NCI-H1436 (cell line): ENCODE measurements at regions not wholly inside any gene's neighbourhood (a gene's known extent, or its start where the extent isn't known, plus 50 kb on each side); places are given as distances from the start of the nearest gene placed in this dataset.
"Not testable (repeated sequence)": the region's sequence is repeated elsewhere in the genome, so short reads cannot be mapped to it uniquely, and the experiment has no call there.

Experiments
- DNase-seq: peaks from one replicate; lab custom pipeline; 2025; lab: John Stamatoyannopoulos, UW

DNA sequence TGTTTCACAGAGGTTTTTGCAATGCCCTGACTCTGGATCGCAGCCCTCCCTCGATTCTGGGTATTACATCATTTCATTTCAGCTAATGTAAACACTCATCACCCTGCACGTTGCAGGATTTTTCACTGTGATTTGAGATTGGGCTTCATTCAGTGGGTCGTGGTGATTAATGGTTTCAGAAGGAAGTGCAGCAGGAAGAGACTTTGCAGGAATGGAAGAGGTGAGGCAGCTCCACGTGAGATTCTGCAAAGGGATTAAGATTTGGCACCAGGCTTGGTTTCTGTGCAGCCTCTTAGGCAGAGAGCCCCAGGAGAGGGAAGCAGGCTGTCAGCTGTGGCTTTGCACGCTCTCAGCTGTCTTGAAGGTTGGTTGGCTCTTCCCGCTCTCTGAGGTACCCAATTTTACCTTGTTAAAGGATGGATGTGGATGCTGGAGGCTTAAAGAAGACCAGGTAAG is 95.2 kb downstream of the PLCE1 start:
- no peak for DNase-seq

DNA sequence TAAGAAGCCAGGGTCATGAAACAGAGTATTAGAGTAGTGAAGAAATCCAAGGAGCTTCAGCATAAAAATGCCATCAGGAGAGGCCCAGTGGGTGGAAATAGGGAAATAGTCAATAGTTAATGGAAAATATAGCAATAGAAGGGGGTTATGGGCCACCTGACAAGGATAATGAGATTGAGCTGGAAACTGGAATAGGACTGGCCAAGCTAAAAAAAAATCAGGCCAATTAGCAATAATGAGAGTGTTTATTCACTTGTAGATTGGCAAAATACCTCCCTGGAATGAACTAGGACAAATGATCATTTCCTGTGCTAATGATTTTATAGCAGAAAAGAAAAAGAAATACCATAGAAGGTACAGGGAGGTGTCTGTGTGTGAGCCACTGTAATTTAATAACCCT is 97.9 kb downstream of the PLCE1 start:
- DNase-seq, result no peak

DNA sequence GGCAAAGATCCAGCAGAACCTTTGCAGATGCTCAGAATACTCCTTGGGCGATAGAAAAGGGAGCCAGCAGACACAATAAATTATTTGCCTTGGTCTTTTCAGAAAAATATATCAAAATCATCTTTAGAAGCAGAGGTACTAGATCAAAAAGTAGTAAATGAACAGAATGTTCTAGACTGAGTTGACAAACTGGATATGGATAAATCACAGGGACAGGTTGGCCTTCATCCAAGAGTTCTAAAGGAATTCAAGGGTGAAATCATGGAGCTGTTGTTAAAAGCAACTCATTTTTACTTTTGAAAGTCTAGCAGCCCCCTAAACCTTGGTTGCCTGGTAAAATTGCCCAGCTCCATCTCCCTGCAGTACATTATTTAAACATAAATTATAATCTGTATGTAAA is 99.1 kb downstream of the PLCE1 start:
- no peak for DNase-seq

DNA sequence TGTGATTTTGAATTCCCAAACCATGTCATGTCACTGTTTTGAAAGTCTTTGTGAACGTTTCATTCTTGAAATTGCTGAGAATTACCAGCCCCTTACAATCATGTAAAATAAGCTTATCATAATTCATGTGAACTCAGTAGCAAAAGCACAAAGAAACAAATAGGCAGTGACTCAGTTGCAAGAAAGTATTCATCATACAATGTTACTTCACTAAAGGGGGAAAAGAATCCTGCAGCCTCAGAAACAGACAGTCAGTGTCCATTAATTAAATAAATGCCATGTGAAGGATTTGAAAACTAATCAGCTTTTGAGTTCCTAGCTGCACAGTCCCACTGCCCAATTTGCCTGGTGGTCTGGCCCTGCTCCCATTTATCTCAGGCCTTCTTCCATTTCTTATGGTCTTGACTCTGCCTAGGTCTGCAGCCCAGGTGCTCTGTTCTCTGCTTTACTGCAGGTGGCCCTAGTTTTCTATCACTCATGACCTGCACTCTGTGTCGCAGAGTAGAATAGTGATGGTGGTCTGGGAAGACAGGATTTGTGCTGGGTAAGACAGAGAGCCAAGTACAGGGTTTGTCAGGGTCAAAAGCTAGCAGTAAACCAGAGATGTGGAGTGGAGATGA is 99.7 kb downstream of the PLCE1 start:
- no peak for DNase-seq

DNA sequence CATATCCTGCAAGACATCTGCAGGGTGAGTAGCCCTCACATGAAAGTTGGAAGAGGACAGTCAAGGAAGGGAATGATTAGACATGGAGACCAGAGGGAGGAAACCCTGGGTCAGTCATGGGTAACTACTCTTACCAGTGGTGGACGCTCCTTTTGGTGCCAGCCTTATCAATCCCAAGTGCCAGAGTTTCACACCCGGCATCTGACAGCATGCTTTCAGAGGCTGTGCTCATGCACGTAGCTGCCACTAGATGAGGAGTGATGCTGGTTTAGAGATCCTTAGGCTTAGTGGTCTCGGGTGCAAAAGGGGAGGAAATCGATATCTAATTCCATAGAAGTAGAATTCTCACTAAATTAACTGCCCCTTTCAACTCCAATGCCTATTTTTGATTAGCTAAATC is 100.8 kb downstream of the PLCE1 start:
- no peak for DNase-seq

DNA sequence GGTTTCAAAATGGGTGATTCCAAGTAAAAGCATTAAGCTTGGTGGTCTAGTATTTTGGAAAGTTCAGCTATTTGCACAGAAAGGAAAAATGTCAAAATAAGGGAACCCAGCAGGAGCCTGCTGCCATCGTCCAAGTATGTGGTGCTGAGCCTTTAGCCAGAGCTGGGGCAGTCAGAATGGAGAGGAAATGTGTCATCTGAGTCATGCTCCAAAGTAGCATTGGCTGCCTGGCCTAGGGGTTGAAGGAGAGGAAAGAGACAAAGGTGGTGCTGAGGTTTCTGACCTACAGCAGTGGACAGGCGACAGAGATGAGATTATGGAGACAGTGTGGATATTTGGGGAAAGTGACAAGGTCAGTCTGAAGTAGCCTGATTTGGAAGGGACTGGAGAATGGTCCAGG is 103.9 kb downstream of the PLCE1 start:
- DNase-seq, result no peak

DNA sequence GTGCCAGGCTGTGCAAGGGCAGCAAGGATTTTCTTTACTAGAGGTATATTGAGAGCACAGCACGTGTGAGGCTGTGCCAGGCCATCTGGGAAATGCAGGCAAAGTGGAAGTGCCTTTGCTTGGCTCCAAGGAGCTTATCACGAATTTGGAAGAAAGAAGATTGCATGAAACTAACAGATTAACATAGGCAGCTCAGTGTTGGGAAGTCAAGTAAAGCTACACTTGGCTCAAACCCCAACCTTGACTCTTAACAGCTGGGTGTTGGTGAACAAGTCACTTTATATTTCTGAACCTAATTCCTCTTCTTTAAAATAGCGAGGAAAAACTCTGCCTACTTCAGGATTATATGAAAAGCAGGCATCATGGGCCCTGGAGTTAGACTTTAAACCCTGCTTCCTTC is 105.2 kb downstream of the PLCE1 start:
- no peak for DNase-seq

DNA sequence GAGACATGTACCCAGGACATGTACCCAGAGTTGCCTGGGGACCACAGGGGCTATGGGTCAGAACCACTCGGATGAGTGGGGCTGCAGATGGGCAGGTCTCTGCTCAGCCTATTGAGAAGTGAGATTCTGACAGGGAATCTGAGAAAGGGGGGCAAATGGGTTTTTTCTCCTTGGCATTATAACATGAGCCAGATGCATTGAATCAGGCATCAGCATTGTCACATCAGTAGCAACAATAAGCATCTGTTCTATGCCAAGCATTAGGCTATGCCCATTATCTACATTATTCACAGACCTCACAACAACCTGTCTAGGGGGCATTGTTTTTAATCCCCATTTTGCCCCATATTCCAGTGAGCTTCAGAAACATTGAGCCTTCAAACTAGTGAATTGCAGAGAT is 108.2 kb downstream of the PLCE1 start:
- DNase-seq, result no peak

DNA sequence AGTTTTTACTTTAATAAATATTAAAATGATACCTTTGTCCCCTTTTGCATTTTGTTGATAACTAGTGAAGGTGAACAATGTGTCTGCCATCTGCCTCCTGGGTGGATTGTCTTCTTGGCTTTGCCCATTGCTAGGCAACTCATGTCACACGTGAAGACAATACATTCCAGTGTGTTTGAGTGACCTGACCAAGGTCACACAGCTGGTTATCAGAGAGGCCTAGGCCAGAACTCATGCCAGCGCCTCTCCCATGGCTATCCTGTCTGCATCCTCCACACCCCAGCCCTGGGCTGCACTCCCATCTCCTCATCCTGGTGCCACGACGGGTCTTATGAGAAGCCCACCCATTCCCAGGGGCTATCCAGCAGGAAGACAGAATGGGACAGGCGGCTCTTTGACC is 108.7 kb downstream of the PLCE1 start:
- no peak for DNase-seq

DNA sequence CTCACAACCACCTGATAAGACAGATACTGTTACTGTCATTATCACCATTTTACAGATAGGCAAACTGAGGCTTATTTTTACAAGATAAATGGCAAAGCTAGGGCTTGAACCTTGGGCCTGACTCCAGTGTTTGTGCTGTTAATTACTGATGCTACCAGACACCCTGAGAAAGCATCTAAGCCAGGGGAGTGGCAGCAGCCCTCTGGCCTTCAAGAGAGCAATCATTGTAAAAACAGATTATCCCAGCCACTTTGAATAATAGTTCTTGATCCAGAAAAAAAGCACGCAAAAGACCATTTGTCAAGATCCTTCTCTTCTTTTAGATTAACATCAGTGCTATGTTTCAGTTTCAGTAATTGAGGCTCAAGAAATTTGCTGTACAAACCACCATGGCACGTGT is 109.5 kb downstream of the PLCE1 start:
- DNase-seq, result no peak

DNA sequence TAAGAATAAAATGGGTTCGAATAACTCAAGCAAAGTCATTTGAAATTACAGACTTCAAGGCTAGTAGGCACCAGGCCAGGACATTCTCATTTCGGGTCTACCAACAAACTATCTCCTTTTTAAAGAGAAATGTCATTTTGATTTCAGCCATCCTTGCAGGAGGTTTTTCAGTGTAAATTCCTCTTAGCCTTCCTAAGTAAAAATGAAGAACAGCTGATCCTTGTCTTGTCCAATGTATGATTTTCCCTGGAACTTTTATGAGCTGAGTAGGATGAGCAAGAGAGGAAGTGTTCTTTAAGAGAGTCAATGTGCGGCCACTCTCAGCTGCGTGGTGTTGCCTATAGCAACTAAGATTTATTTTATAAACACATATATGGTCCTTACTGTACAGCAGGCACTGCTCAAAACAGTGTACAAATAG is 110.1 kb downstream of the PLCE1 start:
- DNase-seq, result no peak

DNA sequence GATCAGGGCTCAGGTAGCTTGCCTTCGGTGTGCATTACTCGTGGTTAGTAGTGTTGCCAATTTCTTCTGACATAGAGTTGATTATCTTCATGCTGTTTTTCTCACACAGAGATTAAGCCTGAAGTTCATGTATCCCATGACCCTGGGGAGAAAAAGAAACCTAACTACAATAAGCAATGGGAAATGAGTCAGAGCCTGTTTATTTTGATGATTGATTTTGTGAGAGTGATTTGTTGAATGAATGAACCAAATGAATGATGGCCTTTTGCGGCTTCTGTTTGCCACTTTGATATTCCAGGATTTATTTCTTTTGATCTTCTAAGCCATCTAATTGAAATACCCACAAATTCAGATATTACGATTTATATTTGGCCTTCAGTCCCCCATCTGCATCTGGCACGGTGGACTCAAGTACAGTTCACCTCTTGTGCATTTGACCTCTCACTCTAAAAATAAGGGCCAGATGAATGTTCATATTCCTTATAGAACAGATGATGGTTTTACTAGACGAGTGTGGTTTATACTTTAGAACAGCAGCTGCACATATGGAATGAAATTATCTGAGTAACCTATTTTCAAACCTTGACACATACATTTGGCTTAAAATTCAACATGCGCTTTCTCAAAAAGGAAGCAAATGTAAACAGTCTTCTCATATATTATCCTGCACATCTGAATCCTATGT is 110.7 kb downstream of the PLCE1 start:
- DNase-seq, result no peak

DNA sequence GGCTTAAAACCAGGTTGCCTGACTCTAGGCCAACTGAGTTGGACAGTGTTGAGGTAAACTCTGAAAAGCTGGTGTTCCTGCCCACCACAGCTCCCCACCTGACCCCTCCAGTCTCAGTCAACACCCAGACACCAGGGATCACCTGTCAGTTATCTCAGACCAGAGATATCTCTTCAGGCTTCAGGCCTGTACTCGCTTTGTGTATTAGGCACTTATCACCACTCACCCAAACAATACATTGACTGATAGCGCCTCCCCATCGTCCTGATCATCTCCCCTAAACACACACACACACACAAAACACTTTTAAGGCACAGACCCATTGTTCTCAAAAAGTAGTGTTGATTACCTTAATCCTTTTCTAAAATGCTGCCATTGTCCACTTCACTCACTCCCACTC is 111.5 kb downstream of the PLCE1 start:
- DNase-seq, result no peak

DNA sequence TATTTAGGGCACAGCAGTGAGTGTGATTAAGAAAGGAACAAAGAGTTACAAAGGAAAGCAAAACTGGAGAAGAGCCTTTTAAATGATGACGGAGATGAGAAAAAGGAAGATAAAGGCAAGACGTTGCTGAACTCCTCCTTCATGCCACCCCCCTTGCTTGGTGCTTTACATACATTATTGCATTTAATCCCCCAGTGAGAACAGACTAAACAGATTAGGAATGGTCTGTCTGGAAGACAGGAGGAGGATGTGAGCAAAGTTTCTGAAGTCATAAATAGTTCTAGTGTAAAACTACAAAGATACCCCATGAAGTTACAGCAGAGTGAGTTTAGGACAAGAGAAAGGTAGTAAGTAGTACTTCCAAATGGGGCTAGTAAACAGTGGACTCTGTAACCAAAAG is 113.5 kb downstream of the PLCE1 start:
- DNase-seq, result no peak

DNA sequence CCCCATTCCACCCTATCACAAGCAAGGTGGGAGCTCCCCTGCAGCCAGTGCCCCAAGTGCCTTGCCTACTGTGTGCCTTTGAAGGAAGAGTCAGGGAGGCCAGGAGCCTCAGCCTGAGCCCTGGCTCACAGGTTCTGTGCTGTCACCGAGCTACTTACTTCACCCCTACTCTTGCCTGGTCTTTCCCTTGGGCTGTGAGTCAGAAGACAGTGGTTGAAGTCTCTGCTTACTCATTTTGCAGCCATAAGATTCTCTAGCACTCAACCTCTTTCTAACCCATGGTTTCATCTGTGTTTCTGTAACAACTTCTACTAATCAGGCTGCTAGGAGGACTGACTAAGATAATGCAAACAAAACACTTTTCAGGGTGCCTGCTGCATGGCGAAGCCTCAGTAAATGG is 114.5 kb downstream of the PLCE1 start:
- DNase-seq, result no peak

DNA sequence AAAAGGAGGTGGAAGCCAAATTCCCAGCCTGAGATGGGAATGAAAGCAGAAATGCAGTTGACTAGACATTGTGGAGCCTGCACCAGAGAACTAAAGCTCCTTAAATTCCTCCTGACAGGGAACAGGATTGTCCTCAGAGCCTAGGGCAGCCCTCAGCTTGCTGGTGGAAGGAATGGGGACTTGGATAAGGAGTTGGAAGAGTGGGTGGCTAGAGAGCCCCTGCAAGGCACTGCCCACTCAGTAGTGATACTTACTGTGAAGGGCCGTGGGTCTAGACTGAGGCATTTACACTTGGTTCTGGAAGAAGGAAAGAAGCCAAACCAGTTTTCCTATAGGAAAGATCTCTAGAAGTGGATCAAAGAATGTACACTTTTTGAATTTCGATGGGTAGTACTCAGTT is 117.6 kb downstream of the PLCE1 start:
- DNase-seq, result no peak

DNA sequence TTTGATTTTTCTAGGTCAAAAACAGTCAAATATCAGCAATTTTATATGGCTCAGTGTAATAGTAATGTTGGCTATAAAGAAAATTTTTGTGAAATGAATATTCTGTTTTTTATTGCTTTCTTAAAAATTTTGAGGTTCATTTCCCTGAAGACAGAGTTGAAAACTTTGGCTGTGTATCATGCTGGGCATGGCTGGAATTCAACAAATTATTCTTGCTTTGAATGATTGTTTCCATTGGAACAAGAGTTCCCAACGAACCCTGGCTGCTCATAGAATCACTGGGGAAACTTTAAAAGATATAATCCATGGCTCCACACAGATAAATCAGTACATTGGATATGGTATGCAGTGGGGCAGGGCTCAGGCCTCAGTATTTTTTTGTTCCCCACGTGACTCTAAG is 118.6 kb downstream of the PLCE1 start:
- no peak for DNase-seq

DNA sequence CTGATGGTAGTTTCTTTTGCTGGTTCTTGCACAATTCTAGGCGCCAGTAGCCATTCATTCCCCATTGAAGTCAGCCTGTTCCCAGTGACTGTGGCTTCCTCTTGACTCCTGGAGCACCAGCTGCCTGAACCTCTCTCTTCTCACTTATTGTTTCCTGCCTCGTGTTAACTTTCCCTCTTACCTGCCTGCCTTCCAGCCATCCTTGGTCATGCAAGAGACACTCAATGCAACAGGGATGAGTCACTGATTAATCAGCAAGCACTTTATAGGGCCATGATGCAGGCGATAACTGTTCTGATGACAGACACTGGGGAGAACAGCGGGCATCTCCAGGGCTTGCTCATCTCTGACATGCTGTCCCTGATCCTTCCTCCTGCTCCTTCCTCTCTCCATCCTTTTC is 122.0 kb downstream of the PLCE1 start:
- DNase-seq, result no peak

DNA sequence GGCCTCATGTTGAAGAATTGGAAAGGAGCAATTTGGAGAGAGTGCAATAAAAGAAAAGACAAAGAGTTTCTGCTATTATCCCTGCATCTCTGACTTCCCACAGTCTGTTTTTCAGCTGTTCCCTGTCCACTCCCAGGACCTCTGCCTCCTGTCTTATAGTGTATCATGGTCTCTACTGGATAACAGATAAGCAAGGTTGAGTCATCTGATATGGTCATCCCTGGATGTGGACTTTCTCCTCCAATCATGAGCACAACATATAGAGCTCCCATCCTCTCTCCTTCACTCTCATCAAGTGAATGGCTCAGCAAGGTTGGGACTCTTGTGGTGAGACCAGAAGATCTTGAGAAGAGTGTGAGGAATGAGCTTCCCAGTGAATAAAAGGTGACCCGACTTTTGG is 123.1 kb downstream of the PLCE1 start:
- no peak for DNase-seq

DNA sequence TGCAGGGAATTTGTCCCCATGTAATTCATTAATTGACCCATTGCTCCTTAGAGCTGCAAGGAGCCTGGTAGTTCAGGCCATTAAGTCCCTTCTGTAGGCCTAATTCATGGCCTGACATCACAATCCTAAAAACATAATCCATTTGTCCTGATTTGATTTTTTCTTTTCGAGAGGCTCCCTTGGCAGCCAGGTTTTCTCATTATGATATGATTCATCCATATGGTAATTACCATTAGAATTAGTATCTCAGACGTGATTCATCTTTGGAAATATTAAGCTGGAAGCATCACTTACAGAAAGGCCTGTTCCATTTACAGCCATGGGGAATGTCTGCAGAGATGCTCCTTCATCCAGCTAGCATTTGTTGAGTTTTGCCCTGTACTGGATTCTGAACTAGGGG is 128.5 kb downstream of the PLCE1 start:
- no peak for DNase-seq

DNA sequence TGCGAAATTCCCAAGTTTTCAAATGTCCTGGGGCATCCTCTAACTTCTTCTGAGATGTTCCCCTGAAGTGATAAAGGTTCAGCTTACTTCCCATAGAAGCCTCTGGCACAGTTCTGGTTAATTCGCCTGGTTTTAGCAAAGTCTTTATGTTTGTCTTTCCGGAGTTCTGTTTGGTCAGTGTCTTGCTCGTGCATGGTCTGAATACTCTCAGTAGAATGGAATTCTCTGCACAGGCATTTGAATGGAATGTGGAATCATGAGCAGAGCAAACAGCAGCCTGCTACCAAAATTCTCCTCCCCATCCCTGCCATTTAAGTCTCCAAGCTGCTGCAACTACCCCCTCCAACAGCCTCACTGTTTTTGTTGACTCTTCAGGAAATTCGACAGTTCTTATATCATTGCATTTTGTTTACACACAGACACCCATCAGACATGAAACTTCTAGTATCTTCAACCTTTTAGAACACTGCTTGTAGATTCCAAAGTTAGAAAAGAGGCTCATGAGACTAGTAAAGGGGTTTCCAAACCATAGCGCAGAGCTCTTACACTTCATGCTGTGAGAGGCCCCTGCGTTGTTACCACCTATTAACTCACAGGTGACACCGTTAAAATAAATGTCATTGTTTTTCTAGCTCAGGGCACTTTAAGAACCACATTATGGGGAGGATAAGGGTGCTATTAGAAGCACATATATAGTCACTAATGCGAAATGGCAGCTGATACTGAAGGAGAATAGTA is 129.7 kb downstream of the PLCE1 start:
- no peak for DNase-seq

DNA sequence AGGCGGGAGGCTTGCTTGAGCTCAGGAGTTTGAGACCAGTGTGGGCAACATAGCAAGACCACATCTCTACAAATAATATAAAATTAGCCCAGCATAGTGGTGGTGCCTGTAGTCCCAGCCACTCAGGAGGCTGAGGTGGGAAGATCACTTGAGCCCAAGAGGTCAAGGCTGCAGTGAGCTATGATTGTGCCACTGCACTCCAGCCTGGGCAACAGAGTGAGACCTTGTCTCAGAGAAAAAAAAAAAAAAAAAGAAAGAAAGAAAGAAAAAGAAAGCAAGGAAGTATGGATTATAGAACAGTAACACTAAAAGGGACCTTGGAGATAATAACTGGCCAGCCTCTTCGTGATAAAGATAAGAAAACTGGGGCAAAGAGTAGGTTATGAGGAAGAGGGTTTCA is 130.4 kb downstream of the PLCE1 start:
- DNase-seq, result not testable (repeated sequence)

DNA sequence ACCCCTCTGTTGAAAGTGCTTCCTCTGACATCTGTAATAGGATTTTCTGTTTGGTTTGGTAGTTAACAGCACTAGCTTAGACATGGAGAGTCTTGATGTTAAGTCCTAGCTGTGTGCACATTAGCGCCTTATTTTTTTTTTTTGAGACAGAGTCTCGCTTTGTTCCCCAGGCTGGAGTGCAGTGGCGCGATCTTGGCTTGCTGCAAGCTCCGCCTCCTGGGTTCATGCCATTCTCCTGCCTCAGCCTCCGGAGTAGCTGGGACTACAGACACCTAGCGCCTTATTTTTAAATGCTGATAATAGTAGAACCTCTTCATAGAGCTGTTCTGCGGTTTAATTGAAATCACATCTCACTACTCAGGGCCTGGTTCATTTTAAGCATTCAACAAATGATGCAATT is 131.5 kb downstream of the PLCE1 start:
- not testable (repeated sequence) for DNase-seq
